ENCODE measurements at regions not wholly inside any gene's neighbourhood (a gene's known extent, or its start where the extent isn't known, plus 50 kb on each side); places are given as distances from the start of the nearest gene placed in this dataset.
A peak's percentile ranks its signal among the peaks of the same experiment; 100 is the strongest.

- no peak overlapping the region for H3K27ac ChIP-seq (ENCODE audit: insufficient read depth, low read length)
- no peak overlapping the region for H3K9ac ChIP-seq (ENCODE audit: insufficient read depth, low read length)
- H3K9me3 ChIP-seq (ENCODE audit: control insufficient read depth, insufficient read depth, low read depth, low read length), result no peaks in the 10 kb centered on the region
- no peaks in the 10 kb centered on the region for H3K27me3 ChIP-seq (ENCODE audit: control insufficient read depth, insufficient read depth, low read length)
- H3K79me2 ChIP-seq (ENCODE audit: control insufficient read depth, insufficient read depth, low read length), result no peaks in the 10 kb centered on the region
- no peaks in the 10 kb centered on the region for H3K36me3 ChIP-seq (ENCODE audit: control insufficient read depth, insufficient read depth, low read length)
- no peak overlapping the region for H2AFZ ChIP-seq (ENCODE audit: low read length)
- no peaks in the 10 kb centered on the region for H4K20me1 ChIP-seq (ENCODE audit: control insufficient read depth, extremely low read depth, insufficient read depth, low read length)
- DNase-seq (ENCODE audit: low read depth in 2 of 2), result no peak
- H3K4me1 ChIP-seq (ENCODE audit: control insufficient read depth, extremely low read depth, insufficient read depth, low read length), result no peaks in the 10 kb centered on the region
- H3K4me3 ChIP-seq (replicated peaks in 1 of 4; ENCODE audit: control extremely low read depth in 1 of 4, insufficient read depth in 1 of 4, low read depth in 3 of 4, low read length in 4 of 4), result no peak overlapping the region
- H3K4me2 ChIP-seq (ENCODE audit: extremely low read depth, insufficient read depth, low read length), result no peak overlapping the region
- TF ChIP-seq, protein P1, sequence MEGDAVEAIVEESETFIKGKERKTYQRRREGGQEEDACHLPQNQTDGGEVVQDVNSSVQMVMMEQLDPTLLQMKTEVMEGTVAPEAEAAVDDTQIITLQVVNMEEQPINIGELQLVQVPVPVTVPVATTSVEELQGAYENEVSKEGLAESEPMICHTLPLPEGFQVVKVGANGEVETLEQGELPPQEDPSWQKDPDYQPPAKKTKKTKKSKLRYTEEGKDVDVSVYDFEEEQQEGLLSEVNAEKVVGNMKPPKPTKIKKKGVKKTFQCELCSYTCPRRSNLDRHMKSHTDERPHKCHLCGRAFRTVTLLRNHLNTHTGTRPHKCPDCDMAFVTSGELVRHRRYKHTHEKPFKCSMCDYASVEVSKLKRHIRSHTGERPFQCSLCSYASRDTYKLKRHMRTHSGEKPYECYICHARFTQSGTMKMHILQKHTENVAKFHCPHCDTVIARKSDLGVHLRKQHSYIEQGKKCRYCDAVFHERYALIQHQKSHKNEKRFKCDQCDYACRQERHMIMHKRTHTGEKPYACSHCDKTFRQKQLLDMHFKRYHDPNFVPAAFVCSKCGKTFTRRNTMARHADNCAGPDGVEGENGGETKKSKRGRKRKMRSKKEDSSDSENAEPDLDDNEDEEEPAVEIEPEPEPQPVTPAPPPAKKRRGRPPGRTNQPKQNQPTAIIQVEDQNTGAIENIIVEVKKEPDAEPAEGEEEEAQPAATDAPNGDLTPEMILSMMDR (conservative IDR thresholded peaks at IDR 0.05 in 1 of 2, IDR thresholded peaks at IDR 0.05 in 1 of 2; ENCODE audit: low read depth in 1 of 2, low read length in 2 of 2), result no peak
- no peak for TF ChIP-seq EZH2 (IDR thresholded peaks at IDR 0.05; ENCODE audit: low read length, missing control alignments)
These were observed 196.1 kb downstream of the ANAPC1 start for GRCh38 chr2:111687911-111688310.

- no peaks in the 10 kb centered on the region for H3K4me1 ChIP-seq (ENCODE audit: control insufficient read depth, extremely low read depth, insufficient read depth, low read length)
- H3K4me3 ChIP-seq (replicated peaks in 1 of 4; ENCODE audit: control extremely low read depth in 1 of 4, insufficient read depth in 1 of 4, low read depth in 3 of 4, low read length in 4 of 4), result no peak overlapping the region
- H3K36me3 ChIP-seq (ENCODE audit: control insufficient read depth, insufficient read depth, low read length), result no peaks in the 10 kb centered on the region
- no peak overlapping the region for H3K27ac ChIP-seq (ENCODE audit: insufficient read depth, low read length)
- H3K4me2 ChIP-seq (ENCODE audit: extremely low read depth, insufficient read depth, low read length), result no peak overlapping the region
- no peaks in the 10 kb centered on the region for H3K79me2 ChIP-seq (ENCODE audit: control insufficient read depth, insufficient read depth, low read length)
- H3K9ac ChIP-seq (ENCODE audit: insufficient read depth, low read length), result no peak overlapping the region
- H4K20me1 ChIP-seq (ENCODE audit: control insufficient read depth, extremely low read depth, insufficient read depth, low read length), result no peaks in the 10 kb centered on the region
- no peaks in the 10 kb centered on the region for H3K9me3 ChIP-seq (ENCODE audit: control insufficient read depth, insufficient read depth, low read depth, low read length)
- DNase-seq (ENCODE audit: low read depth in 2 of 2), result peak in 1 of 2 donors; percentile 52
- H2AFZ ChIP-seq (ENCODE audit: low read length), result no peak overlapping the region
- H3K27me3 ChIP-seq (ENCODE audit: control insufficient read depth, insufficient read depth, low read length), result no peaks in the 10 kb centered on the region
- TF ChIP-seq, protein P1 (conservative IDR thresholded peaks at IDR 0.05 in 1 of 2, IDR thresholded peaks at IDR 0.05 in 1 of 2; ENCODE audit: low read depth in 1 of 2, low read length in 2 of 2), result no peak
- no peak for TF ChIP-seq EZH2 (IDR thresholded peaks at IDR 0.05; ENCODE audit: low read length, missing control alignments)
These were observed 195.5 kb downstream of the ANAPC1 start for GRCh38 chr2:111688482-111688881.

- H4K20me1 ChIP-seq (ENCODE audit: control insufficient read depth, extremely low read depth, insufficient read depth, low read length), result no peaks in the 10 kb centered on the region
- H2AFZ ChIP-seq (ENCODE audit: low read length), result no peak overlapping the region
- H3K27me3 ChIP-seq (ENCODE audit: control insufficient read depth, insufficient read depth, low read length), result no peaks in the 10 kb centered on the region
- H3K4me1 ChIP-seq (ENCODE audit: control insufficient read depth, extremely low read depth, insufficient read depth, low read length), result no peaks in the 10 kb centered on the region
- H3K9ac ChIP-seq (ENCODE audit: insufficient read depth, low read length), result no peak overlapping the region
- H3K4me2 ChIP-seq (ENCODE audit: extremely low read depth, insufficient read depth, low read length), result no peak overlapping the region
- DNase-seq (ENCODE audit: low read depth in 2 of 2), result no peak
- no peaks in the 10 kb centered on the region for H3K9me3 ChIP-seq (ENCODE audit: control insufficient read depth, insufficient read depth, low read depth, low read length)
- no peak for TF ChIP-seq EZH2 (IDR thresholded peaks at IDR 0.05; ENCODE audit: low read length, missing control alignments)
- TF ChIP-seq, protein P1 (conservative IDR thresholded peaks at IDR 0.05 in 1 of 2, IDR thresholded peaks at IDR 0.05 in 1 of 2; ENCODE audit: low read depth in 1 of 2, low read length in 2 of 2), result no peak
- H3K4me3 ChIP-seq (replicated peaks in 1 of 4; ENCODE audit: control extremely low read depth in 1 of 4, insufficient read depth in 1 of 4, low read depth in 3 of 4, low read length in 4 of 4), result no peak overlapping the region
- H3K27ac ChIP-seq (ENCODE audit: insufficient read depth, low read length), result no peak overlapping the region
- H3K36me3 ChIP-seq (ENCODE audit: control insufficient read depth, insufficient read depth, low read length), result no peaks in the 10 kb centered on the region
- H3K79me2 ChIP-seq (ENCODE audit: control insufficient read depth, insufficient read depth, low read length), result no peaks in the 10 kb centered on the region
These were observed 194.8 kb downstream of the ANAPC1 start for GRCh38 chr2:111689174-111689573.
